GM10248 (cell line): ENCODE measurements at regions not wholly inside any gene's neighbourhood (a gene's known extent, or its start where the extent isn't known, plus 50 kb on each side); places are given as distances from the start of the nearest gene placed in this dataset.

Experiments used
- CTCF ChIA-PET: fragments of 300-600 bp; sonication (Branson Sonifier 250); formaldehyde crosslinking; extraction: SDS; loops from one replicate; lab custom pipeline; 2021; ENCODE audit warnings: antibody characterized with exemption; lab: Yijun Ruan, JAX
- POLR2A ChIA-PET: fragments of 350-650 bp; sonication (Branson Sonifier 250); formaldehyde crosslinking; extraction: SDS; loops from one replicate; lab custom pipeline; 2020; ENCODE audit warnings: antibody characterized with exemption; lab: Yijun Ruan, JAX
- DNase-seq: peaks from one replicate; pipeline ENCODE4 v3.0.0; 2012; ENCODE audit errors: extremely low spot score
- CTCF ChIP-seq: IDR thresholded peaks from 2 replicates; pipeline ENCODE4 v1.5.1; 2012; ENCODE audit warnings: mild to moderate bottlenecking, low read depth; ENCODE audit errors: extremely low read depth, missing control alignments, control extremely low read depth

GRCh38 chr7:110600956-110601355 is 490.0 kb upstream of the LRRN3 start:
- DNase-seq, result no peak
- POLR2A ChIA-PET, result no interaction called here
- no peak for TF ChIP-seq CTCF
- CTCF ChIA-PET, result interaction anchor here (1.5 kb wide), 1 partner anchor 10 kb away, joined by 4 read pairs; no protein-coding TSS in a partner anchor

- DNase-seq, result no peak
- ChIA-PET CTCF (interaction anchor here (1.2 to 1.5 kb wide), 2 partner anchors 10 to 13 kb away, joined by 3 to 4 read pairs; no protein-coding TSS in a partner anchor), POLR2A (no interaction called here)
- TF ChIP-seq CTCF, result no peak
Measured at GRCh38 chr7:110601710-110602109, 489.2 kb upstream of the LRRN3 start.

- POLR2A ChIA-PET, result no interaction called here
- DNase-seq, result no peak
- no peak for TF ChIP-seq CTCF
- CTCF ChIA-PET, result no interaction called here
Measured at GRCh38 chr7:110604206-110604605, 486.7 kb upstream of the LRRN3 start.

GRCh38 chr7:110604885-110605284 is 486.0 kb upstream of the LRRN3 start:
- no peak for DNase-seq
- POLR2A ChIA-PET, result no interaction called here
- CTCF ChIA-PET, result no interaction called here
- TF ChIP-seq CTCF, result no peak

GRCh38 chr7:110607050-110607857 is 483.7 kb upstream of the LRRN3 start:
- POLR2A ChIA-PET, result no interaction called here
- no peak for DNase-seq
- CTCF ChIA-PET, result interaction anchor here (0.8 kb wide), 1 partner anchor 11 kb away, joined by 3 read pairs; no protein-coding TSS in a partner anchor
- no peak for TF ChIP-seq CTCF

- TF ChIP-seq CTCF, result no peak
- ChIA-PET POLR2A (no interaction called here), CTCF (no interaction called here)
- DNase-seq, result no peak
Measured at GRCh38 chr7:110609336-110609735, 481.6 kb upstream of the LRRN3 start.
